D721Med (cell line): ENCODE measurements at regions not wholly inside any gene's neighbourhood (a gene's known extent, or its start where the extent isn't known, plus 50 kb on each side); places are given as distances from the start of the nearest gene placed in this dataset.

Experiments used
- DNase-seq: peaks from one replicate; pipeline ENCODE4 v3.0.0; 2011; ENCODE audit warnings: low spot score; ENCODE audit not compliant: insufficient read length
- FAIRE-seq: peaks from 2 replicates; lab custom pipeline; 2011; peaks lifted over from hg19 to GRCh38; lab: Jason Lieb, UNC
- TF ChIP-seq, protein P1 (sequence below): IDR thresholded peaks from 2 replicates; pipeline ENCODE4 v1.5.1; 2012; ENCODE audit warnings: mild to moderate bottlenecking, control low read depth; ENCODE audit not compliant: insufficient read depth; ENCODE audit errors: missing control alignments

DNA sequence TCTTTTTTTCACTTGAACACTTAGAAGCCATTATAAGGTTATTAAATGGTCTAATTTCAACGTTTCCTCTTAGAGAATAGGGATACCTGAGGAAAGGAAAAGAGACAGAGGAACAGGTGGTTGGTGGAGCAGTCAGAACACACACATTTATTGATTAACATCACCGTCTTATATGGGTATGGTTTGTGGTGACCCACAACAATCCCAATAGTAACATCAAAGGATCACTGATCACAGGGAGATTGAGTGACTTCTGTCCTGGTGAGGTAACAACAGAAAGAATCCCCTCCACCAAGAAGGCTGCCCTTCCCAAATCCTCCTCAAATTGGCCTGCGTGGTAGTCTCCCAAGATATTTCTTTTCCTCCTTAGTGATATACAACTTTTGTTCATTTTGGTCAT is 474.0 kb downstream of the PLPP3 start:
- TF ChIP-seq, protein P1, sequence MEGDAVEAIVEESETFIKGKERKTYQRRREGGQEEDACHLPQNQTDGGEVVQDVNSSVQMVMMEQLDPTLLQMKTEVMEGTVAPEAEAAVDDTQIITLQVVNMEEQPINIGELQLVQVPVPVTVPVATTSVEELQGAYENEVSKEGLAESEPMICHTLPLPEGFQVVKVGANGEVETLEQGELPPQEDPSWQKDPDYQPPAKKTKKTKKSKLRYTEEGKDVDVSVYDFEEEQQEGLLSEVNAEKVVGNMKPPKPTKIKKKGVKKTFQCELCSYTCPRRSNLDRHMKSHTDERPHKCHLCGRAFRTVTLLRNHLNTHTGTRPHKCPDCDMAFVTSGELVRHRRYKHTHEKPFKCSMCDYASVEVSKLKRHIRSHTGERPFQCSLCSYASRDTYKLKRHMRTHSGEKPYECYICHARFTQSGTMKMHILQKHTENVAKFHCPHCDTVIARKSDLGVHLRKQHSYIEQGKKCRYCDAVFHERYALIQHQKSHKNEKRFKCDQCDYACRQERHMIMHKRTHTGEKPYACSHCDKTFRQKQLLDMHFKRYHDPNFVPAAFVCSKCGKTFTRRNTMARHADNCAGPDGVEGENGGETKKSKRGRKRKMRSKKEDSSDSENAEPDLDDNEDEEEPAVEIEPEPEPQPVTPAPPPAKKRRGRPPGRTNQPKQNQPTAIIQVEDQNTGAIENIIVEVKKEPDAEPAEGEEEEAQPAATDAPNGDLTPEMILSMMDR = no peak
- no peak for DNase-seq
- no peak for FAIRE-seq

DNA sequence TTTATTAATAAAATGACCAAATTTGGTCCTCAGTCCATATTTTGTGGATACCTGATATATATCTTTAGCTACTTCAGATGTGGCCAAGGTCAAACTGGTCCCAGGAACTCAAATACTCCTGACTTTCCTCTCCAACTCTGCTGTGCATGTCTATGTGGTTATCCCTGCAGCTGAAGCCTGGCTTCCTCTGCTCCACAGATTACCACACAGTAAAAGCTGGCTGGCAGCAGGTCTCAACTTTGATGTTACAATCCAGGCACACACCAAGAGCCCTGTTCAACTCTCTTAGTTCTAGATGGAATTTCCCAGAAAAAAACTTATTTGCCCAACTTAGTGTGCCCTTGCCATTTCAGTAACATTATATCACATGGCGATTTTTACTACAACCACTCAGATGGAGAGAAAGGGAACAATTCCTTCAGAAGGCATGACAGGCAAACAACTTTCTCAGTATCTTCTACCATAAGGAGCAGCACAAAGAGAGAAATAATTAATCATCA is 479.5 kb downstream of the PLPP3 start:
- TF ChIP-seq, protein P1 = no peak
- FAIRE-seq (no peak), DNase-seq (no peak)

- TF ChIP-seq, protein P1 = no peak
- no peak for FAIRE-seq
- DNase-seq = no peak
Measured at GRCh38 chr1:56098946-56099345, 480.4 kb downstream of the PLPP3 start.

DNA sequence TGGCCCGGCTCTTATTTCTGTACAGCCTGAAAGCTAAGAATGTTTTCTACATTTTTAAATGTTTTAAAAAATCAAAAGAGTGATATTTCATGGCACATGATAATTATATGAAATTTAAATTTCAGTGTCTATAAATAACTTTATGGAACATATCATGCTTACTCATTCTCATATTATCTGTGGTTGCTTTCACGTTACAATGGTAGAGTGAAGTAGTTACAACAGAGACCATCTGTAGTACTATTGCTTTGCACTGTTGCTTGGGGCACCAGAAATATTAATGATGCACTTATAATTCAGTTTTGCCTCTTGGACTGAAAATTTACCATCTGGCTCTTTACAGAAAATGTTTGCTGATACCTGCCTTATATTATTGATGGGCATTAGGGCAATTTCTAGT is 481.6 kb downstream of the PLPP3 start:
- DNase-seq (no peak), FAIRE-seq (no peak)
- TF ChIP-seq, protein P1 = no peak

GRCh38 chr1:56095696-56096665 is 483.4 kb downstream of the PLPP3 start:
- FAIRE-seq = no peak
- DNase-seq = no peak
- TF ChIP-seq, protein P1 = no peak

GRCh38 chr1:56094168-56094567 is 485.2 kb downstream of the PLPP3 start:
- FAIRE-seq (no peak), DNase-seq (no peak)
- TF ChIP-seq, protein P1 = no peak
